HG02852 (cell line): ENCODE measurements at regions not wholly inside any gene's neighbourhood (a gene's known extent, or its start where the extent isn't known, plus 50 kb on each side); places are given as distances from the start of the nearest gene placed in this dataset.

ENCODE experiments used
- ATAC-seq: cut with Tn5 transposase; IDR thresholded peaks from one replicate; pipeline ENCODE4 v1.9.1; 2021; ENCODE audit warnings: mild to moderate bottlenecking, moderate library complexity; ENCODE audit not compliant: unreplicated experiment

- ATAC-seq = no peak
Measured at GRCh38 chr2:104040771-104041170, 813.1 kb upstream of the POU3F3 start.

GRCh38 chr2:104041351-104041750 is 812.6 kb upstream of the POU3F3 start:
- no peak for ATAC-seq

DNA sequence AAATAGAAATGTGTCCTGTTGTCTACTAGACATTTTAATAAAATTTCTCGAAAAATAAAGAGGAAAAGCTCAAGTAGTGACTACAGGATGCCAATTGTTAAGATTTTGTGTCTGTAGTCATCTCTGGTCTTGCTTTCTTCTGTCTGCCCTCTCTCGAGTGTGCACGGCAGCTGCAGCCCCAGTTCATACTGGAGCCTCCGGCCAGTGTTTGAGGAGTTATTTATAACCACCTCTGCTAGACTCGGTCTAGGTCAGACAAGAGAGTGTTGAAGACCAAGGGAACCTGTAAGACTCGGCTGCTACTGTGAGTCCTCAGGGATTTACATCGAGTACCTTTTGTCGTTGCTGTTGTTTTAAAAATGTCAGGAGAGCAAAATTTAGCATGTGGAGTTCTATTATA is 810.1 kb upstream of the POU3F3 start:
- ATAC-seq = no peak

GRCh38 chr2:104045071-104045470 is 808.8 kb upstream of the POU3F3 start:
- ATAC-seq = no peak

DNA sequence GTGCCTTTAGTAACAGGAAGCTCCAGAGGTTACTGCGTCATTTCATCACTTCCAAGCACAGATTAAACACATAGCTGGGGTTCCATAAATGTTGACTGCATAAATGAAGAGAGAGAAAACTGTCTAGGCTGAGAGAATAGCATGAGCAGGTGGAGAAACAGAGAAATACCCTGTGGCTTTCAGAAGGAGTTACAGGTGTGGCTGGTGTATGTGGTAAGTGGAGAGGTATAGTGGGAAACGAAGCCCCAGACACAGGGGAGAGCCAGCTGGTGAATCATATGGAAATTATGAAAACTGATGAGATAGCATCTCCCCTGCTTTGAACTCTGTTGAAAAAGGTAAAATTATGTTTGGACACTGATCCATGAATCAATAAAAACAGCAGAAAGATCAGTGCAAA is 807.4 kb upstream of the POU3F3 start:
- ATAC-seq = no peak

DNA sequence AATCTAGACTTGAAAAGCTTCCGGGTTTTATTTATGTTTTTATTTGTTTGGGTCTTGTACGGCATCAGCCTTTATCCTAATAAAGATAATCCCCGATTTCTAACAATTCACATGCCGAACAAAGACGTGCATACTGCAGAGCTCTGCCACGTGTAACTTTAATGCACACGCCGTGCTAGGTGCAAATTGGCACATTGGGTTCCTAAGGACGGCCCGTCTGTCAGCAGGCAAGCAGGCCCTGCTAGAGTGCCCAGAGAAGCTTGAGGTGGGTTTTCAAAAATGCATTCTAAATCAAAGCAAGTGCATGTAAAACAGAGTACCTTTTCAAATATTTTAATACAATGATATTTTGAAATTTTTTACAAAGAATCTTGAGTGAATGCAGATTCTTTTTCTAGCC is 806.4 kb upstream of the POU3F3 start:
- ATAC-seq = no peak

GRCh38 chr2:104049438-104049837 is 804.5 kb upstream of the POU3F3 start:
- ATAC-seq = no peak

GRCh38 chr2:104049981-104050380 is 803.9 kb upstream of the POU3F3 start:
- ATAC-seq = no peak

DNA sequence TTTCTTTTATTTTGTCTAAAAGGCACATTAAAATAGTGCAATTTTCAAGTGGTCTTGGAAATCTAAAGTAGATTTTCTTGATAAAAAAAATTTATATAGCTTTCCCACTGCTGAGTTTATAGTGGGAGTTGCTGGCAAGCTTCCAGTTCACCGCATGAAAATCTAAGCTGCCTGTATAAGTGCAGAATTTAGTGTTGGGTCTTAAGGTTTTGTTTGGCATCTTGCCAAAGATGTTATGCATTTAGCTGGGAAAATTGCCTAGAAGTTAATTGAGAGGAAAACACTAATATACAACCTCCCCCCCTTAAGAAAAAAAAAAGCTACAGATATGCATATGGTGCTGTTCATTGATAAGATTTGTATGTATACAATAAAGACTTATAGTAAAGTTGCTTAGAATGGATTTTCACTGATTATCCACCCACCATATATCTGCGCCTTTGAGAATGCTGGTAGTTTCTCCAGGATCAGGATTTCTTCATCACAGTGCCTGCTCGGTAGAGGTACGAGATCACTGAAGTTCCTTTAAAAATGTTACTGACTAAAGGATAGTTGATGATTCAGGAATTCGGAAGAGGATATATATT is 803.2 kb upstream of the POU3F3 start:
- no peak for ATAC-seq

DNA sequence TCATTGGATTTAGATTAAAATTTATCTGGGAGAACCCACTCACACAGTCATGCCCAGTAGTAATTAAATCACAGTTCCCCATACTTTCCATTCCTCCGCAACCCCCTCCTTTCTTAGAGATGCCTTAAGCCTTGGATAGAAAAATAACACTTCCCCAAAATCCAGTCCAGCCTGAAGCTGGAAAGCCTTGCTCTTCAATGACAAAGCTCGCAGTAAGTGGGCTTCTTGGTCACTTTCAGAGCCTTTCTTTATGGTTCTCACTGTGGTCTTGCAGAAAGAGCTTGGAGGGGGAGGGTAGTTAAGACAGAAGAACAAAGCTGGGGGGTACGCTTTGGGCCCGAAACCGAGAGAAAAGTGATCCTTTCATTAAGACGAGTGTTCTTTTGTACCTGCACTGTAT is 802.1 kb upstream of the POU3F3 start:
- ATAC-seq = no peak

DNA sequence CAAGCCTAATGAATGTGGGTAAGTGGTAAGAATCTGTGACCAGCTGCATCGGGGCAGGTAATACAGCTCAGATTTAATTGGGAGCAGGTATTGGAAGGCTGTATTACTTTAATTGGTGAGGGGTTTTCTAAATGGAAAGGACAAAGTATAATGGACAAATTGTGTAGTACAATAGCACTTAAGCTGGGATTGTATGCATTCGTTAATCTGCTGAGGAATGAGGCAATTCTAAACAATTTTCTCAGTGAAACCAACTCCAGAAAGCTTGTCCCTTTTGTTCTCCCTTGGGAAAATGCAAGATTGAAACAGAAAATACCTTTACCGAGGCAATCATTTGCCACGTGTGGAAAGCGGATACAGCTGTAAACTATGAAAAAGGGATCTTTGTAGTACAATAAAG is 801.6 kb upstream of the POU3F3 start:
- no peak for ATAC-seq

- ATAC-seq = no peak
Measured at GRCh38 chr2:104056451-104056850, 797.5 kb upstream of the POU3F3 start.

GRCh38 chr2:104068665-104069064 is 785.2 kb upstream of the POU3F3 start:
- no peak for ATAC-seq

DNA sequence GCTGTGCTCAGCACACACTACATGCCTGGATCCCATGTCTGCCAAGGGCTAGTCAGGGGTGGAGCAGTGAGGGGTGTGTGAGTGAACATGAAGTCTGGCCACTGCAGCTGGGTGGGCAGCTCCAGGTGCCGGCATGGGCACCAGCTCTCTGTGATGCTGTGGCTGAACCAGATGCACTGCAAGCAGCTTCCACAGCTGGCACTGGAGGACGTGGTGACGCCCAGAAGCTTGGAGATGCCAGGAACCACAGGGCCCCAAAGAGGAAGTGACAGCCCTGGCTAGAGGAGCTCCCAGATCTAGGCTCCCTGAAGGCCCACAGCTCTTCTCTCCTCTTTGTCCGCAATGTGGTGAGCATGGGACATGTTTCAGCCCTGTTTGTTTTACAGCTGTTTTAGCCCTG is 776.3 kb upstream of the POU3F3 start:
- ATAC-seq = no peak

DNA sequence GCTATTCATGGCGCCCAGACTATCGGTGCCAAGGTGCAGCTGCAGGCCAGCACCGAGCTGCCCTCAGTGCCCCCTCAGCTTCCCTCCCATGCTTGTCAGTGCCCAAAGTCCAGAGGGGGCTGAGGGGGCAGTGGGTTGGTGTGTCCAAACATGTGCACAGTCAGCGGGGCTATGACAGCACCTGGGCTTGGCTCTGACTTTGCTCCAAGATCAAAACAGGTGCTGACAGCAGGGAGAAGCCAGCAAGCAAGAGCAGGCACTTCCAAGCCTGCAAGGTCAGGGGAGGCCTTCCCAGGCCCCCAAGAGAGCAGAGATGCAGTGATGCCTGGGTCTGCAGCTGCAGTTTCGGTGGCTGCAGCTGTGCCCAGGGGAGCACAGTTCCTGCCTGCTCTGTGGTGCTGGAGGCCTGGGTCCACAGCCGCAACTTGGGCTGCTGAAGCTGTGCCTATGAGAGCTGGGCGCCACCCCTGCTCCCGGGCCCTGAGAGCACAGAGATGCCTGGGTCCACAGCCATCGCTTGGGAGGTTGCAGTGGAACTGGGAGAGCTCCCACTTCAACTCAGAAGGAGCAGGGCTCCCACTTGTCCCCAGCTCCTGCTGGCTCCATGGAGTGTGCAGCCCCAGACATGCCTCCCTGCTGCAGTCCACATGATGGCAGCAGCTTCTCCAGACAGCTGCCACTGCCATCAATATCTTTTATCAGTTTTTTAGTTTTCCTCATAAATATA is 775.3 kb upstream of the POU3F3 start:
- no peak for ATAC-seq

DNA sequence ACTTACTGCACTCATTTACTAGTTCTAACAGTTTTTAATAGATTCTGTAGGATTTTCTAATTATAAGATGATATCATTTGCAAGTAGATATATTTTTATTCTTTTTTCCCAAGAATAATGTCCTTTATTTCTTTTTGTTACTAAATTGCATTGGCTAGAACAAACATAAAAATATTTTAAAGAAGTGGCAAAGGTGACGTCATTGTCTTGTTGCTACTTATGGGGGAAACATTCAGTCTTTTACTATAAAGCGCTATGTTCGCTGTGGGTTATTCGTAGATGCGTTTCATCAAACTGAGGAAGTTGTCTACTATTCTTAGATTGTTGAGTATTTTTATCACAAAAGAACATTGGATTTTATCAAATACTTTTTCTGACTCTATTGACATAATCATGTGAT is 765.2 kb upstream of the POU3F3 start:
- no peak for ATAC-seq

DNA sequence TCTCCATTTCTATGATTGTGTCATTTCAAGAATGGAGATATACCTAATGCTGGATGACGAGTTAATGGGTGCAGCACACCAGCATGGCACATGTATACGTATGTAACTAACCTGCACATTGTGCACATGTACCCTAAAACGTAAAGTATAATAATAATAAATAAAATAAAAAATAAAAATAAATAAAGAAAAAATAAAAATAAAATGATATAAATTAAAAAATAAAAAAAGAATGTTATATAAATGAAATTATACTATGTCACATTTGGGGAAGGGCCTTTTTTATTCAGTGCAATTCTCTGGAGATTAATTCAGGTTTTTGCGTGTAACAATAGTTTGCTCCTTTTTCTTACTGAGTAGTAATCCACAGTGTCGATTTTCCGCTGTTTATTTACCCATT is 763.5 kb upstream of the POU3F3 start:
- no peak for ATAC-seq

- ATAC-seq = no peak
Measured at GRCh38 chr2:104091894-104092293, 762.0 kb upstream of the POU3F3 start.

- no peak for ATAC-seq
Measured at GRCh38 chr2:104092886-104093285, 761.0 kb upstream of the POU3F3 start.

DNA sequence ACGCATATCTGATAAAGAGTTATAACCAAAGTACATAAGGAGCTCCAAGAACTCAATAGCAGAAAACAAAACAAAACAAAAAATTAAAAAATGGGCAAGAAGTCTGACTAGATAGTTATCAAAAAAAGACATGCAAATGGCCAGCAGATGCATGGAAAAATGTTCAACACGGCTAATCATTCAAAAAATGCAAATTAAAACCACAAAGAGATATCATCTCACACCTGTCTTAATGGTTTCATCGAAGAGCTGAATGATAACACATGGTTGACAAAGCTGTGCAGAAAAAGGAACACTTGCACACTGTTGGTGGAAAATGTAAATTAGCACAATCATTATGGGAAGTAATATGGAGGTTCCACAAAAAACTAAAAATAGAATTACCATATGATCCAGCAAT is 751.3 kb upstream of the POU3F3 start:
- no peak for ATAC-seq

DNA sequence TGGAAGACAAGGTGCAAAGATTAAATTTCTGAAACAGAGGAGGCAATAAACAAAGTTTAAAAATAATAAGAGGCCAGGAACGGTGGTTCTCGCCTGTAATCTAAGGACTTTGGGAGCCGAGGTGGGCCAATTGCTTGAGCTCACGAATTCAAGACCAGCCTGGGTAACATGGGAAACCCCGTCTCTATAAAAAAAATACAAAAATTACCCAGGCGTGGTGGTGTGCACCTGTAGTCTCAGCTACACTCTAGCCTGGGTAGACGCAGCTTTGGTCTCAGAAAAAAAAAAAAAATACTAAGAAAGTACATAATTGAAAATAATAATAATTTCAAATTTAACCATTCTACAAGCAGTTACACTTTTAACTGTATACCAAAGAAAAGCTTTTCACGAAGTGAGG is 744.6 kb upstream of the POU3F3 start:
- ATAC-seq = no peak

GRCh38 chr2:104118889-104119288 is 735.0 kb upstream of the POU3F3 start:
- no peak for ATAC-seq

DNA sequence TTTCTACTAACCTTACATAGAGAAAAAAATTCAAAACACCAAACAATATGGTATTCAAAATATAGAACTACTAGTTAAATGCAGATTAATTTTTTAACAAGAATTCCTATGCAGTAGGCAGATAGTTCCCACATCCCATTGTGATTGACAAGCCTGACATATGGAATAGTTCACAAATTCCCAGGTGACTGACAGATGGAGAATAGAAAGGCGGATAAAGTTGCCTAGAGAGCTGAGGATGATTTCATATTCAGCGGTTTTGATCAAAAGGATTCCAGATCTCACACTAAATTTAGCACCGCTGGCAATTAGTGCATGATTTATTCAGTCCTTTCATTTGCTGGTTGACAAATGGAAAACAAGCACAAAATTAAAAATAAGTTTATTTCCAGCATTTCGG is 733.7 kb upstream of the POU3F3 start:
- no peak for ATAC-seq
